Hepatocyte (in vitro differentiated cells): ENCODE measurements at regions not wholly inside any gene's neighbourhood (a gene's known extent, or its start where the extent isn't known, plus 50 kb on each side); places are given as distances from the start of the nearest gene placed in this dataset.

Experiments used
- CTCF ChIP-seq: fragments of 200-600 bp; sonication (generic); IDR thresholded peaks from 2 replicates; pipeline ENCODE4 v1.5.1; 2016; ENCODE audit warnings: antibody characterized with exemption, mild to moderate bottlenecking; ENCODE audit not compliant: poor library complexity
- EZH2 ChIP-seq: fragments of 200-600 bp; sonication (generic); IDR thresholded peaks from 2 replicates; pipeline ENCODE4 v1.6.1; 2016; ENCODE audit warnings: antibody characterized with exemption, mild to moderate bottlenecking, borderline replicate concordance
- EZH2phosphoT487 ChIP-seq: fragments of 200-600 bp; sonication (generic); IDR thresholded peaks from one replicate; pipeline ENCODE4 v1.6.1; 2018; ENCODE audit warnings: antibody characterized with exemption, mild to moderate bottlenecking, low read depth, moderate library complexity; ENCODE audit not compliant: unreplicated experiment, severe bottlenecking

GRCh38 chr11:45392154-45392553 is 106.0 kb upstream of the SYT13 start:
- no peak for TF ChIP-seq CTCF
- TF ChIP-seq EZH2: no peak
- no peak for TF ChIP-seq EZH2phosphoT487
